HTR-8/SVneo (cell line): ENCODE measurements at regions not wholly inside any gene's neighbourhood (a gene's known extent, or its start where the extent isn't known, plus 50 kb on each side); places are given as distances from the start of the nearest gene placed in this dataset.
A peak's percentile ranks its signal among the peaks of the same experiment; 100 is the strongest.
"Not testable (repeated sequence)": the region's sequence is repeated elsewhere in the genome, so short reads cannot be mapped to it uniquely, and the experiment has no call there.

Experiments
- DNase-seq: peaks from one replicate; pipeline ENCODE4 v3.0.0; 2011; ENCODE audit warnings: low spot score, mixed read lengths; ENCODE audit not compliant: insufficient read length
- FAIRE-seq: peaks from 2 replicates; lab custom pipeline; 2011; peaks lifted over from hg19 to GRCh38; lab: Jason Lieb, UNC

- no peak for FAIRE-seq
- DNase-seq, result no peak
Measured at GRCh38 chr4:159410076-159410777, 307.3 kb downstream of the RAPGEF2 start.

- no peak for DNase-seq
- FAIRE-seq, result no peak
Measured at GRCh38 chr4:159410891-159411290, 308.0 kb downstream of the RAPGEF2 start.

- no peak for DNase-seq
Measured at GRCh38 chr4:159413306-159413943, 310.5 kb downstream of the RAPGEF2 start.

GRCh38 chr4:159414305-159414704, 311.4 kb downstream of the RAPGEF2 start:
- DNase-seq (no peak), FAIRE-seq (no peak)

More at GRCh38 chr4:159413306-159413943, 310.5 kb downstream of the RAPGEF2 start:
- no peak for FAIRE-seq

- FAIRE-seq (no peak), DNase-seq (no peak)
Measured at GRCh38 chr4:159416073-159416472, 313.2 kb downstream of the RAPGEF2 start.

- no peak for FAIRE-seq
Measured at GRCh38 chr4:159416996-159417395, 314.1 kb downstream of the RAPGEF2 start.

GRCh38 chr4:159420162-159421057, 317.5 kb downstream of the RAPGEF2 start:
- DNase-seq, result no peak
- FAIRE-seq, result no peak

More at GRCh38 chr4:159416996-159417395, 314.1 kb downstream of the RAPGEF2 start:
- DNase-seq, result no peak

GRCh38 chr4:159421058-159421419, 318.2 kb downstream of the RAPGEF2 start:
- not testable (repeated sequence) for DNase-seq, FAIRE-seq

- FAIRE-seq, result no peak
- DNase-seq, result no peak
Measured at GRCh38 chr4:159422019-159422418, 319.1 kb downstream of the RAPGEF2 start.

GRCh38 chr4:159422626-159423025, 319.7 kb downstream of the RAPGEF2 start:
- no peak for FAIRE-seq

GRCh38 chr4:159425737-159426305, 322.9 kb downstream of the RAPGEF2 start:
- FAIRE-seq, result no peak
- DNase-seq, result no peak

More at GRCh38 chr4:159422626-159423025, 319.7 kb downstream of the RAPGEF2 start:
- DNase-seq, result no peak

GRCh38 chr4:159428293-159428692, 325.4 kb downstream of the RAPGEF2 start:
- FAIRE-seq, result no peak
- DNase-seq, result no peak

GRCh38 chr4:159428975-159429692, 326.3 kb downstream of the RAPGEF2 start:
- DNase-seq (no peak), FAIRE-seq (no peak)

GRCh38 chr4:159429693-159430035, 326.8 kb downstream of the RAPGEF2 start:
- DNase-seq, result no peak
- FAIRE-seq, result no peak

- no peak for DNase-seq
Measured at GRCh38 chr4:159430896-159431295, 328.0 kb downstream of the RAPGEF2 start.

GRCh38 chr4:159432436-159432835, 329.6 kb downstream of the RAPGEF2 start:
- DNase-seq (no peak), FAIRE-seq (no peak)

More at GRCh38 chr4:159430896-159431295, 328.0 kb downstream of the RAPGEF2 start:
- no peak for FAIRE-seq

GRCh38 chr4:159433337-159433736, 330.5 kb downstream of the RAPGEF2 start:
- FAIRE-seq, result no peak
- DNase-seq, result no peak

GRCh38 chr4:159434114-159434870, 331.4 kb downstream of the RAPGEF2 start:
- DNase-seq (no peak), FAIRE-seq (peak; percentile 58)

GRCh38 chr4:159434871-159435241, 332.0 kb downstream of the RAPGEF2 start:
- DNase-seq (no peak), FAIRE-seq (no peak)
